ENCODE measurements at regions not wholly inside any gene's neighbourhood (a gene's known extent, or its start where the extent isn't known, plus 50 kb on each side); places are given as distances from the start of the nearest gene placed in this dataset.
"Not testable (repeated sequence)": the region's sequence is repeated elsewhere in the genome, so short reads cannot be mapped to it uniquely, and the experiment has no call there.

DNA sequence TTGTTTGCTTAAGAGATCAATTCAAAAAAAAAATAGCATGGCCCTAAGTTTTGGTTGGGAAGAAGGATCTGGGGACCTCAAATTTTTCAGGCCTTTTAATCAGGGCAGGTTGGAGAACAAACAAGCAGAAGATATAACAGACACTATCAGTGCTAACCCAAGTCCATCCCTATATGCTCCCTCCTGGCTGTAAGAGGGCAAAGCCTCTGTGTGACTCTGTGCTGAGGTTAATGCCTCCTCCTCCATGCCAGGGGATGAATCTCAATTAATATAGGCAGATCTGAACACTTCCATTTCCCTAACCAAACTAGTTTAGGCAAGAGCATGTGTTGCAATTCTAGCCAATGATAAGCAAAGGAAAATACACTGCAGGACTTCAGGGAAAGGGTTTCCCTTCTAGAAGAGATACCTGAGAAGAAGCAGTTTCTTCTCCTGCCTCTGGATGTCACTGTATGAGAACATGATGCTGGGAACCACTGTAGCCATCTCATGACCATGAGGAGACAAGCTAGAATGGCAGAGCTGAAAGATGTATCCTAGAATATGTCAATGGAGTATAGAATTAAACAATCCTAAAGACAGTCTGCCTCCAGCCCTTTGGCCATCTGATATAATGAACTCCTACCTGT lies 76.0 kb downstream of the CHD9NB start:
- no peak for DNase-seq (ENCODE audit: low read depth in 2 of 2)

DNA sequence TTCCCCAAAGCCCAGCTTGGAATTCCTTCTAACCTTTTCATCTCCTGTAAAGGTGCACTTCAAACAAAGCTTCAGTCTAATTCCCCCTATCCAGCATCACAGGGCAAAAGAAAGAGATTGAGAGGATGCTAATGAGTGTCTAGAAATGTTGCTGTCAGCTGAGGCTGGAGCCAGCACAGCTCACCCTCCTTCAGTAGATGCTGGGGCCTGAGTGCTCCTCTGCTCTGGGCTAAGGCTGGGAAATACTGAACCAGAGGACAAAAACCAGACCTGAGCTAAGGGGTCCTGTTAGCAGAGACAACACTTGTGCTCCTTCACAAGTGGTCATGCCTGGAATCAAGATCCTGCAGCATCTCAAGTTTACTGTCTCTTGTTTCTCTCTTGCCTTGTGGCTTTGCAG lies 85.0 kb downstream of the CHD9NB start:
- no peak for DNase-seq (ENCODE audit: low read depth in 2 of 2)

GRCh38 chr16:52964290-52964689 lies 88.4 kb downstream of the CHD9NB start:
- no peak for DNase-seq (ENCODE audit: low read depth in 2 of 2)

- DNase-seq (ENCODE audit: low read depth in 2 of 2) = no peak
These were observed 88.8 kb downstream of the CHD9NB start for GRCh38 chr16:52963855-52964242.

- DNase-seq (ENCODE audit: low read depth in 2 of 2) = no peak
These were observed 89.4 kb downstream of the CHD9NB start for GRCh38 chr16:52963212-52963854.

- DNase-seq (ENCODE audit: low read depth in 2 of 2) = no peak
These were observed 93.7 kb downstream of the CHD9NB start for GRCh38 chr16:52958951-52959350.

DNA sequence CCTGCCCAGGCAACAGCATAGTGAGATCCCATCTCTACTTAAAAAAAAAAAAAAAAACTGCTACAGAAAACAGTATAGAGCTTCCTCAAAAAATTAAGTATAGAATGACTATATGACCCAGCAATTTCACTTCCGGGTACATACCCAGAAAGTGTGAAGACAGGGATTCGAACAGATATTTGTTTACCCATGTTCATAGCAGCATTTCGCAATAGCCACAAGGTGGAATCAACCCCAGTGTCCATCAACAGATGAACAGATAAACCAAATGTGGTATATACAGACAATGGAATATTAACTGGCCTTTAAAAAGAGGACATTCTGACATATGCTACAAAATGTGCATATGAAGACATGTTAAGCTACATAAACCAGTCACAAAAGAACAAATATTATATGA lies 95.5 kb downstream of the CHD9NB start:
- no peak for DNase-seq (ENCODE audit: low read depth in 2 of 2)

GRCh38 chr16:52956044-52956443 lies 96.7 kb downstream of the CHD9NB start:
- DNase-seq (ENCODE audit: low read depth in 2 of 2) = no peak

DNA sequence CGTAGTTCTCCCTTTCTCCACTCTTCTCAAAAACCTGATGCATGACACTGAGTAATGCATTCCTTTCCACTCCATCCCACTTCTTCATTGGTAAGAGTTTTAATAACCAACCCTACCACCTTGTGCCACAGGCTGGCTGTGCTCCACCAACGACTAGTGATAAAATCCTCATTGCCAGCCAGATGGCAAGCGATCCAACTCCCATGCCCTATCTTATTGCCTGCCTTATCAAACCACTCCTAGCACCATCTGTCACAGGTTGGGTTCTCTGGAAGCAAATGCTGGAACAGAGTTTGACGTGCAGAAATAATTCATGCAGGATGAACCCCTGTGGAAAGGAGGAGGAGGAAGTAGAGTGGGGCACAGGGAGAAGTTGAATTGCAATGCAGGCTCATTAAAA lies 99.5 kb downstream of the CHD9NB start:
- no peak for DNase-seq (ENCODE audit: low read depth in 2 of 2)

- DNase-seq (ENCODE audit: low read depth in 2 of 2) = no peak
These were observed 103.8 kb downstream of the CHD9NB start for GRCh38 chr16:52948946-52949345.

DNA sequence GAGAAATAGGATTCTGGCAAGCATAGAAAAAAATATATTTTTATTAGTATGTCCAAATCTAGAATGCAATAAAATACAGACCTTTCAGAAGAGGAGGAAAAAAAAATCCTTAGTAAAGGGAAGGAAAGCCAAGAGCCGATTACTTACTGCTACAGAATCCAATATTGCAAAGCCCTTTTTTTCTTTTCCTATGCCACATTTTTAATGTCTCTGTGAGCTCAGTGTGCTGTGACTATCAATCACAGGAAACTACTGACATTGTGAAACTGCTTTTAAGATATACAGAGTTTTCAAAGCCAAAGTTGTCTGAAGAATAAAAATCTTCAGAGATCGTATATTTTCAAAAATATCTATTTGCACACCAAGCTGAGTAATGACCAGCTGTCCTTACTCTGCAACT lies 120.4 kb downstream of the CHD9NB start:
- DNase-seq (ENCODE audit: low read depth in 2 of 2) = no peak

GRCh38 chr16:52929478-52930400 lies 123.0 kb downstream of the CHD9NB start:
- no peak for DNase-seq (ENCODE audit: low read depth in 2 of 2)

DNA sequence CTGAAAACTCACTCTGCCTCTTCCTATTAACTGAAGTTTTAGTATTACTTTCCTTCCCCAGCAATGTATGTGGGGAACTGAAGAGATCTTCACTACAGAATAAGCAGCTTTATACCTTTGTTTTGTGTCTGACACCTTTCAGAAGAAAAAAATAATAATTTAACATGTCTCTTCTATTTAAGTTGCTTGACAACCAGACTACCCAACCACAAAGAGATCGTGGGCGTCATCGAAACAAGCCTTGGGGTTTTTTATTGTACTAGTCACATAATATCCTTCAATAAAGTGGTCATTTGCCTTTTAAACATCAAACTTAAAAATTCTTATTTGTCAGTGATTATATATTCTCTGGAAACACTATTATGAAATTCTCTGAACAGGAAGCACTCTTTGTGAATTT lies 123.7 kb downstream of the CHD9NB start:
- DNase-seq (ENCODE audit: low read depth in 2 of 2) = no peak

GRCh38 chr16:52925143-52925542 lies 127.6 kb downstream of the CHD9NB start:
- DNase-seq (ENCODE audit: low read depth in 2 of 2) = no peak

DNA sequence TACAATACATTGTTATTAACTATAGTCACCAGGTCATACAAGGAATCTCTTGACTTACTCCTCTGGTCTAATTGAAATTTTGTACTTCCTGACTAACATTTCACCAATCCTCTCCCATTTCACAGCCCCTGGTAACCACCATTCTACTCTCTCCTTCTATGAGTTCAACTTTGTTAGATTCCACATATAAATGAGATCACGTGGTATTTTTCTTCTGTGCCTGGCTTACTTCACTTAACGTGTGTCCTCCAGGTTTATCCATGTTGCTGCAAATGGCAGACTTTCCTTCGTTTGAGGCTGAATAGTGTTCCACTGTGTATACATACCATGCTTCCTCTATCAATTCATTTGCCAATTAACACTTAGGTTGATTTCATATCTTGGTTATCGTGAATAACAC lies 128.5 kb downstream of the CHD9NB start:
- no peak for DNase-seq (ENCODE audit: low read depth in 2 of 2)

GRCh38 chr16:52921104-52921503 lies 131.6 kb downstream of the CHD9NB start:
- DNase-seq (ENCODE audit: low read depth in 2 of 2) = no peak

GRCh38 chr16:52920331-52920730 lies 132.4 kb downstream of the CHD9NB start:
- DNase-seq (ENCODE audit: low read depth in 2 of 2) = no peak

DNA sequence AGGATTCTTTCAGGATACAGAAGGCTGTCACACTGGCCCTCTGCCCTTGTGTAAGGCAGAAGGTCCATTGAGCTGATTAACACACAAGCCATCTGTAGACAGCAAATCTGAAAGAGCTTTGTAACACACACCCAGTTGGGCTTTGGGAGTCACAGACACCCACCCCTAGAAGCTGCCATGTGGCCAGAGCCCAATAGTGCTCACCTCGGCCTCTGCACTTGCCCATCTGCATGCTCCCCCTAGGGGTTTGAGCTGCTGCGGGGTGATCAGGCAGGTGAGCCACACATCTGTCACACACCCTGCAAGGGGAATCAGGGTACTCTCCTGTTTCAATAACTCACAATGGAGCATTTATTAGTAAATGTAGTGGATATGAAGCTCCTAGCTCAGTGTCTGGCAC lies 138.3 kb downstream of the CHD9NB start:
- no peak for DNase-seq (ENCODE audit: low read depth in 2 of 2)

DNA sequence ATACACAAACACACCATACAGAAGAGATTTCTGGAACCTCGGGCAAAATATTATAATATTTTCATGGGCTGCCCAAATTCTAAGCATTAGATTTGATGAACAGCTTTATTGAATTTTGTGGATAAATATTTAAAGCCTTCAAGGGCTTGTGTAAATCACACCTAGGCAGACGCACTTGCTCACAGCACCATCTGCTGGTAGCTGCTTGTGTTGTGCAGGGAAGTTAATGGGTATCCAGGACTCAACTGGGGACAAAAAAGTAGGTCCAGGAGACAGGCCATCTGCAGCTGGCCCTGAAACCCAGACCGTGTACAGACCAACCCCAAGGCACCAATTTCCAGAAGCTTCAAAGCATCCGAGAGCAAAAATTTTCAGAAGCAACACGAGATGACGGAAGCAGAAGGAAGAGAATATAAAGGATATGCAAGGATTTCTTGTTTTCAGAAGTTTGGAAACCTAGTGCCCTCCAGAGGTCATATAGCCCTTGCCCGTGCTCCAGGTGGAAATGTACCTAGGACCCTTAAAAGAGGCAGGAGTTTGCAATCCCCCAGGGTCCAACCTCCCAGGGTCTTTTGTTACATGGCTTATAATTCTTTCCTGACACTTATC lies 140.0 kb downstream of the CHD9NB start:
- DNase-seq (ENCODE audit: low read depth in 2 of 2) = peak in 1 of 2 donors; percentile 8

GRCh38 chr16:52908057-52908456 lies 144.6 kb downstream of the CHD9NB start:
- not testable (repeated sequence) for DNase-seq (ENCODE audit: low read depth in 2 of 2)

- DNase-seq (ENCODE audit: low read depth in 2 of 2) = no peak
These were observed 146.4 kb downstream of the CHD9NB start for GRCh38 chr16:52906281-52906680.

GRCh38 chr16:52896478-52897164 lies 156.1 kb downstream of the CHD9NB start:
- DNase-seq (ENCODE audit: low read depth in 2 of 2) = no peak

All from stimulated activated CD8-positive, alpha-beta memory T cell treated with anti-CD3 and anti-CD28 coated beads, Interleukin-15, amount 100 ng/mL, for 48 hours (primary cell).